Neural cell (in vitro differentiated cells): ENCODE measurements at regions not wholly inside any gene's neighbourhood (a gene's known extent, or its start where the extent isn't known, plus 50 kb on each side); places are given as distances from the start of the nearest gene placed in this dataset.

ENCODE experiments used
- H2AFZ ChIP-seq: fragments of 200-600, 300-800 bp; sonication (generic), shearing (Covaris generic); 2 replicates; pipeline ENCODE4 v1.6.0; 2014; ENCODE audit warnings: low read depth, mild to moderate bottlenecking, antibody characterized with exemption, low read length, moderate library complexity
- H3F3A ChIP-seq: fragments of 200-600 bp; shearing (Covaris generic); 2 replicates; pipeline ENCODE4 v1.6.1; 2016; ENCODE audit warnings: mild to moderate bottlenecking, moderate library complexity, mixed read lengths, antibody characterized with exemption, low read length; ENCODE audit not compliant: insufficient read depth, poor library complexity, severe bottlenecking
- H3K27ac ChIP-seq: fragments of 200-600, 300-800 bp; sonication (generic), shearing (Covaris generic); 2 replicates; pipeline ENCODE4 v1.5.1; 2014; ENCODE audit warnings: mild to moderate bottlenecking, low read length, moderate library complexity
- H3K27me3 ChIP-seq: fragments of 300-800, 200-600 bp; sonication (generic), shearing (Covaris generic); 2 replicates; pipeline ENCODE4 v1.6.0; 2014; ENCODE audit warnings: mild to moderate bottlenecking, low read depth, low read length, moderate library complexity; ENCODE audit not compliant: insufficient read depth
- H3K36me3 ChIP-seq: fragments of 300-800, 200-600 bp; sonication (generic), shearing (Covaris generic); 2 replicates; pipeline ENCODE4 v1.5.1; 2014; ENCODE audit warnings: mild to moderate bottlenecking, antibody characterized with exemption, low read length, moderate library complexity; ENCODE audit not compliant: insufficient read depth
- H3K4me2 ChIP-seq: fragments of 300-800, 200-600 bp; sonication (generic), shearing (Covaris generic); 2 replicates; pipeline ENCODE4 v1.6.0; 2014; ENCODE audit warnings: mild to moderate bottlenecking, low read length
- H3K4me3 ChIP-seq: fragments of 300-800, 200-600 bp; sonication (generic), shearing (Covaris generic); 2 replicates; pipeline ENCODE4 v1.5.1; 2014; ENCODE audit warnings: mild to moderate bottlenecking, low read length, moderate library complexity
- H3K79me2 ChIP-seq: fragments of 200-600 bp; shearing (Covaris generic); replicated peaks from 2 replicates; pipeline ENCODE4 v1.6.0; 2014; ENCODE audit warnings: mild to moderate bottlenecking, low read length, moderate library complexity; ENCODE audit not compliant: insufficient read depth
- H3K9ac ChIP-seq: fragments of 300-800, 200-600 bp; sonication (generic), shearing (Covaris generic); 2 replicates; pipeline ENCODE4 v1.6.1; 2016; ENCODE audit warnings: mild to moderate bottlenecking, low read length, mixed read lengths
- H3K9me2 ChIP-seq: fragments of 200-600 bp; shearing (Covaris generic); 2 replicates; pipeline ENCODE4 v1.6.1; 2016; ENCODE audit warnings: mild to moderate bottlenecking, low read length, mixed read lengths; ENCODE audit not compliant: insufficient read depth
- H3K9me3 ChIP-seq: fragments of 200-600, 300-800 bp; sonication (generic), shearing (Covaris generic); 2 replicates; pipeline ENCODE4 v1.6.1; 2016; ENCODE audit warnings: mild to moderate bottlenecking, mixed run types, low read length, moderate library complexity, mixed read lengths
- H4K20me1 ChIP-seq: fragments of 200-600 bp; shearing (Covaris generic); 2 replicates; pipeline ENCODE4 v1.6.1; 2016; ENCODE audit warnings: mild to moderate bottlenecking, mixed run types; ENCODE audit not compliant: insufficient read depth
- CTCF ChIP-seq: fragments of 450-650 bp; IDR thresholded peaks from 2 replicates; pipeline ENCODE4 v1.5.1; 2014; ENCODE audit warnings: antibody characterized with exemption, mild to moderate bottlenecking, moderate library complexity; ENCODE audit not compliant: poor library complexity, severe bottlenecking
- EP300 ChIP-seq: fragments of 450-650 bp; conservative IDR thresholded peaks from 2 replicates; pipeline ENCODE4 v1.6.1; 2014; ENCODE audit warnings: antibody characterized with exemption, mild to moderate bottlenecking, moderate library complexity; ENCODE audit not compliant: poor library complexity, severe bottlenecking
- EZH2 ChIP-seq: fragments of 200-600, 300-800 bp; shearing (Covaris generic), sonication (generic); IDR thresholded peaks from 2 replicates; pipeline ENCODE4 v1.6.1; 2014; ENCODE audit warnings: antibody characterized with exemption, low read length, borderline replicate concordance, mild to moderate bottlenecking; ENCODE audit not compliant: insufficient read depth, poor library complexity, severe bottlenecking
- MXI1 ChIP-seq: fragments of 450-650 bp; conservative IDR thresholded peaks from 2 replicates; pipeline ENCODE4 v1.6.1; 2014; ENCODE audit warnings: antibody characterized with exemption, mild to moderate bottlenecking; ENCODE audit not compliant: poor library complexity, severe bottlenecking
- POLR2AphosphoS5 ChIP-seq: IDR thresholded peaks from 2 replicates; pipeline ENCODE4 v1.6.1; 2012
- RAD21 ChIP-seq: fragments of 450-650 bp; conservative IDR thresholded peaks from 2 replicates; pipeline ENCODE4 v1.6.1; 2014; ENCODE audit warnings: antibody characterized with exemption, mild to moderate bottlenecking, moderate library complexity
- REST ChIP-seq: IDR thresholded peaks from 2 replicates; pipeline ENCODE4 v1.6.1; 2012; ENCODE audit warnings: borderline replicate concordance
- SMC3 ChIP-seq: fragments of 450-650 bp; conservative IDR thresholded peaks from 2 replicates; pipeline ENCODE4 v1.6.1; 2014; ENCODE audit warnings: antibody characterized with exemption, mild to moderate bottlenecking, moderate library complexity; ENCODE audit not compliant: poor library complexity
- TAF1 ChIP-seq: IDR thresholded peaks from 2 replicates; pipeline ENCODE4 v1.6.1; 2012; ENCODE audit warnings: low read depth

- TF ChIP-seq EZH2 (no peak), REST (no peak), CTCF (no peak), POLR2AphosphoS5 (no peak), EP300 (no peak), RAD21 (no peak), SMC3 (no peak), MXI1 (no peak), TAF1 (no peak)
- Histone ChIP-seq H3K9ac (no peak overlapping the region), H2AFZ (no peak overlapping the region), H3K9me3 (no peaks in the 10 kb centered on the region), H4K20me1 (no peaks in the 10 kb centered on the region), H3F3A (no peaks in the 10 kb centered on the region), H3K27me3 (no peaks in the 10 kb centered on the region), H3K4me2 (no peak overlapping the region), H3K9me2 (no peaks in the 10 kb centered on the region), H3K79me2 (no peaks in the 10 kb centered on the region), H3K27ac (no peak overlapping the region), H3K36me3 (no peaks in the 10 kb centered on the region), H3K4me3 (no peak overlapping the region)
These were observed 224.6 kb downstream of the TLE4 start for GRCh38 chr9:79796411-79796810.

- Histone ChIP-seq H2AFZ (no peak overlapping the region), H3K79me2 (no peaks in the 10 kb centered on the region), H3K4me2 (no peak overlapping the region), H3F3A (no peaks in the 10 kb centered on the region), H4K20me1 (no peaks in the 10 kb centered on the region), H3K9ac (no peak overlapping the region), H3K9me2 (no peaks in the 10 kb centered on the region), H3K36me3 (no peaks in the 10 kb centered on the region), H3K27ac (no peak overlapping the region), H3K9me3 (no peaks in the 10 kb centered on the region), H3K27me3 (no peaks in the 10 kb centered on the region), H3K4me3 (no peak overlapping the region)
- TF ChIP-seq EZH2 (no peak), MXI1 (no peak), POLR2AphosphoS5 (no peak), REST (no peak), EP300 (no peak), SMC3 (no peak), RAD21 (no peak), CTCF (no peak), TAF1 (no peak)
These were observed 216.9 kb downstream of the TLE4 start for GRCh38 chr9:79788662-79789061.
